Lung (tissue), 11 donors: ENCODE measurements at regions not wholly inside any gene's neighbourhood (a gene's known extent, or its start where the extent isn't known, plus 50 kb on each side); places are given as distances from the start of the nearest gene placed in this dataset.
A peak's percentile ranks its signal among the peaks of the same experiment; 100 is the strongest.

Experiments
- ATAC-seq: fragments of 200-7000 bp; cut with Tn5 transposase; one replicate; pipeline ENCODE4 v1.9.1; 2020; ENCODE audit warnings: moderate number of reproducible peaks; ENCODE audit not compliant: insufficient read depth, low FRiP score
- DNase-seq, 3 donors: peaks; one replicate each; pipeline ENCODE4 v3.0.0-alpha.2; 2013 to 2017
- H3K27ac ChIP-seq, 2 donors: one replicate each; pipeline ENCODE4 v1.5.1; 2013; ENCODE audit warnings: mild to moderate bottlenecking in 2 of 2, moderate library complexity in 2 of 2, control low read depth in 1 of 2, inconsistent platforms in 1 of 2, low read depth in 1 of 2, low read length in 1 of 2
- H3K27me3 ChIP-seq, 3 donors: one replicate each; pipeline ENCODE4 v1.5.1; 2013; ENCODE audit warnings: low read length in 2 of 3; ENCODE audit not compliant: control insufficient read depth in 3 of 3, insufficient read depth in 3 of 3
- H3K36me3 ChIP-seq, 4 donors: one replicate each; pipeline ENCODE4 v1.5.1; 2013; ENCODE audit warnings: low read length in 4 of 4, mild to moderate bottlenecking in 1 of 4, moderate library complexity in 1 of 4; ENCODE audit not compliant: control insufficient read depth in 4 of 4, insufficient read depth in 4 of 4
- H3K4me1 ChIP-seq, 5 donors: one replicate each; pipeline ENCODE4 v1.5.1; 2013; ENCODE audit warnings: low read length in 5 of 5, mild to moderate bottlenecking in 2 of 5, moderate library complexity in 1 of 5; ENCODE audit not compliant: control insufficient read depth in 5 of 5, insufficient read depth in 5 of 5
- H3K4me3 ChIP-seq: one replicate; pipeline ENCODE4 v1.5.1; 2013; ENCODE audit warnings: mild to moderate bottlenecking, control low read depth, moderate library complexity
- H3K9ac ChIP-seq, 2 donors: one replicate each; pipeline ENCODE4 v1.5.1; 2013; ENCODE audit warnings: low read length in 2 of 2, control low read depth in 1 of 2; ENCODE audit not compliant: insufficient read depth in 1 of 2
- H3K9me3 ChIP-seq, 4 donors: one replicate each; pipeline ENCODE4 v1.5.1; 2013; ENCODE audit warnings: low read length in 3 of 4, mild to moderate bottlenecking in 1 of 4, moderate library complexity in 1 of 4; ENCODE audit not compliant: control insufficient read depth in 4 of 4, insufficient read depth in 3 of 4
- WGBS, 2 donors: extraction: QIAGEN DNeasy Blood & Tissue Kit; methylation state at CpG; one replicate each; pipeline ENCODE4 v1.1.7; 2013; 5-methylcytosine and 5-hydroxymethylcytosine counted together
- TF ChIP-seq, protein P1 (sequence below): IDR thresholded peaks from 2 replicates; pipeline ENCODE4 v1.5.1; 2012; ENCODE audit warnings: mild to moderate bottlenecking; ENCODE audit errors: control extremely low read depth, extremely low read depth
- donor health status: control.
- donor health status: control.
- donor health status: Bipolar disorder and iron deficiency.
- donor health status: healthy.
- donor health status: DM: yes; HTN: yes; CAD: no.

DNA sequence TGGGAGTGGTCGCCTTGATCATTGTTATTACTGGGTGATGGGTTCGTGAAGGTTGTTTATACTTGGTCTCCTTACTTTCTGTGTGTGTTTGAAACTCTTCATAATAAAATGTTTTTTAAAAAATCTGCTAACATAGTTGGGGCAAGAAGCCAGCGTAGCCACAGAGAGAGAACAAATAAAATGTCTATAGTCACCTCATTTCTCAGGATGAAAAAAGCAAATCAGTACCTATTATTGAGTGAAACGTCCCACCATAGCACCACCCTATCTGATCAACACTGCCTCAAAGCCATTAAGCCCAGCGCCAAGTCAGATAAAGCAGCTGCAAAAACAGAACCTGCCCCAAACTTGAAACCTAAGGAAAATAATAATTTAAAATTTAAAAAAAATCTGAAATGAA, 89.7 kb upstream of the TAB2 start:
- no peaks in the 10 kb centered on the region for H3K27me3 ChIP-seq
- no peak overlapping the region for H3K27ac ChIP-seq
- TF ChIP-seq, protein P1, sequence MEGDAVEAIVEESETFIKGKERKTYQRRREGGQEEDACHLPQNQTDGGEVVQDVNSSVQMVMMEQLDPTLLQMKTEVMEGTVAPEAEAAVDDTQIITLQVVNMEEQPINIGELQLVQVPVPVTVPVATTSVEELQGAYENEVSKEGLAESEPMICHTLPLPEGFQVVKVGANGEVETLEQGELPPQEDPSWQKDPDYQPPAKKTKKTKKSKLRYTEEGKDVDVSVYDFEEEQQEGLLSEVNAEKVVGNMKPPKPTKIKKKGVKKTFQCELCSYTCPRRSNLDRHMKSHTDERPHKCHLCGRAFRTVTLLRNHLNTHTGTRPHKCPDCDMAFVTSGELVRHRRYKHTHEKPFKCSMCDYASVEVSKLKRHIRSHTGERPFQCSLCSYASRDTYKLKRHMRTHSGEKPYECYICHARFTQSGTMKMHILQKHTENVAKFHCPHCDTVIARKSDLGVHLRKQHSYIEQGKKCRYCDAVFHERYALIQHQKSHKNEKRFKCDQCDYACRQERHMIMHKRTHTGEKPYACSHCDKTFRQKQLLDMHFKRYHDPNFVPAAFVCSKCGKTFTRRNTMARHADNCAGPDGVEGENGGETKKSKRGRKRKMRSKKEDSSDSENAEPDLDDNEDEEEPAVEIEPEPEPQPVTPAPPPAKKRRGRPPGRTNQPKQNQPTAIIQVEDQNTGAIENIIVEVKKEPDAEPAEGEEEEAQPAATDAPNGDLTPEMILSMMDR: no peak
- 74 to 83% methylated on average over 5 of the region's 5 CpGs for WGBS, 2 donors
- no peak for ATAC-seq
- H3K4me3 ChIP-seq: no peak overlapping the region
- H3K9ac ChIP-seq: no peak overlapping the region
- peak in 2 of 3 donors; percentile 78 to 80 for DNase-seq
- H3K4me1 ChIP-seq: peaks cover 0 to 88% (median 25%) of the 10 kb centered on the region in 5 donors
- no peaks in the 10 kb centered on the region for H3K9me3 ChIP-seq
- H3K36me3 ChIP-seq: no peaks in the 10 kb centered on the region

DNA sequence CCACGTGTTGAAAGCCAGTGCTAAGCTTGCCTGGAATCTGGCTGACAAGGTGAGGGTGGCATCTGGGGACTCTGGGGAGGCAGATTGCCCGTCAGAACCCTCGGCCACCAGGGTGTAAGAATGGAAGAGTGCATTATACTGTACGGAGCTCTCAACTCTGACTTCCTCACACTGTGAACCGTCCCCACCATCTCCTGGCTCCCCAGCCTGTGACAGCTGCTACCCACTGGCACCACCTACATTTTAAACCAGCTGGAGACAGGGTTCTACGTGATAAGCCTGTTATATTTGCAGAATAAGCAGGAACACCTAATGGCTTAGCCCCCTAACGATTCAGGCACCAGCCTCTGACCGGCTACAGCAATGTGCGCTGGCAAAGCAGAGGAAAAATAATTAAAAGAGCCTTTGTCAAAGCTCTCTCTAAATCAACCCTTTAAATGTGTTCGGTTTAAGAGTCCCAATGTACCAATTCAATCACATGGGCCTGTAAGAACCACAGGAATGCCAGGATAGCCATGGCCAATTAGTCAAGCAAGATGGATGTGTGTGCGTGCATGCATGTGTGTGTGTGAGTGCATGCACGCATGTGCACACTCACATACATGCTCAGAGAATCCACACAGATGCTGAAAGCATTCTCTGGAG, 89.1 kb upstream of the TAB2 start:
- Histone ChIP-seq H3K27me3 (no peaks in the 10 kb centered on the region), H3K27ac (no peak overlapping the region), H3K4me1 (peaks cover 0 to 89% (median 25%) of the 10 kb centered on the region in 5 donors), H3K36me3 (no peaks in the 10 kb centered on the region), H3K9me3 (no peaks in the 10 kb centered on the region), H3K9ac (no peak overlapping the region), H3K4me3 (no peak overlapping the region)
- peak; percentile 34 for ATAC-seq
- peak in 2 of 3 donors; percentile 44 to 58 for DNase-seq
- TF ChIP-seq, protein P1: no peak
- 80 to 89% methylated on average over 12 of the region's 12 CpGs for WGBS, 2 donors

DNA sequence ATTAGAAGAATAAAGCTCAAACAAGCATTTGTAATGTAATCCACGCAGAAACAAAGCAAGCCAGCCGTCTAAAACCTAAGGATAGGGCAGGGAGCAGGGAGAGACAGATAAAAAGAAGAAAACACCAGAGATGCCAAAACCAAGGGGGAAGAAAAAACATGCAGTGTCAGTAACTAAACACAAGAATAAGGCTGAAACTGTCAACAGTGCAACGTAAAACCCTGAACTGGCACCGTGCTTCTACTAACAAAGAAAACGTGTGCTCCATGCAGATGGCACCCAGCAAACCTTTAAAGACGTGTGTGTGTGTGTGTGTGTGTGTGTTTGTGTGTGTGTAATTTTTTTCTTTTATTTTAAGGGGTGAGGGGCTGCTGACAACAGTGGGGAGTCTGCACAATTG, 88.4 kb upstream of the TAB2 start:
- Histone ChIP-seq H3K36me3 (no peaks in the 10 kb centered on the region), H3K9ac (no peak overlapping the region), H3K4me3 (no peak overlapping the region), H3K27me3 (no peaks in the 10 kb centered on the region), H3K9me3 (no peaks in the 10 kb centered on the region), H3K27ac (no peak overlapping the region), H3K4me1 (peaks cover 0 to 86% (median 25%) of the 10 kb centered on the region in 5 donors)
- DNase-seq (peak in 2 of 3 donors; percentile 45 to 58), ATAC-seq (no peak)
- TF ChIP-seq, protein P1: no peak
- WGBS, 2 donors: 90 to 97% methylated on average over 6 of the region's 6 CpGs
